ENCODE measurements at regions not wholly inside any gene's neighbourhood (a gene's known extent, or its start where the extent isn't known, plus 50 kb on each side); places are given as distances from the start of the nearest gene placed in this dataset.

- no peak overlapping the region for H3K4me3 ChIP-seq (ENCODE audit: low read depth, low read length)
These were observed 191.7 kb downstream of the LY86 start for GRCh38 chr6:6780231-6780630.

DNA sequence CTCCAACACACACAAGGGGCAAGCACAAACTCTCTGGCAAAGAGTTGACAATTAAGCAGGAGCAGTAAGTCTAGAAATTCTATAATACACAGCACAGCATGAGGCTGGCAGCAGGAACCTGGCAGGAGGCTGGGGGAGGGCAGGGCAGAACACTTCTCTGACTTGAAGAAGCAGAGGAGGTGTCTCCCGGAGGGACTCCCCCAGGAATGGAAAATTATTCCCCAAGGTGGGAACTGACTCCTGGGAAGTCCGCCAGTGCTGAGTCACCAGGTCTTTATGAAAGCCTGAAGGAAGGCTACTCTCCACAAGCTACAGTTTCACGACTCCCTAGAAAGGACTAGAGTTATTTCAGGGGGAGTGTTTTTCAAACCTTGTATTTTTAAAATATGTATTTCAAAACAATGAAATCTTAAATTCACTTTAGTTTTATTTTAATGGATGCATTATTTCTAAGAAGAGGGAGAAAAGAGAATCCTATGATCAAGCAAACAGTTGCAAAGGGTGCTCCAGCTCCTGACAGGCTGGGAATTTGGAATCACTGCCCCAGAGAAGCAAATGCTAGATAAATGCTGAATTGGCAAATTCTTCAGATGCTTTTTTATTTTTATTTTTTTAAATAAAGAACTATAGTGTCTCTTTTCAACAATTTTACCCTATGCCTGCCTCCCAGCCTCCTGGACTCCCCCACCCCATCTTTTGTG, 192.8 kb downstream of the LY86 start:
- TF ChIP-seq, protein P1, sequence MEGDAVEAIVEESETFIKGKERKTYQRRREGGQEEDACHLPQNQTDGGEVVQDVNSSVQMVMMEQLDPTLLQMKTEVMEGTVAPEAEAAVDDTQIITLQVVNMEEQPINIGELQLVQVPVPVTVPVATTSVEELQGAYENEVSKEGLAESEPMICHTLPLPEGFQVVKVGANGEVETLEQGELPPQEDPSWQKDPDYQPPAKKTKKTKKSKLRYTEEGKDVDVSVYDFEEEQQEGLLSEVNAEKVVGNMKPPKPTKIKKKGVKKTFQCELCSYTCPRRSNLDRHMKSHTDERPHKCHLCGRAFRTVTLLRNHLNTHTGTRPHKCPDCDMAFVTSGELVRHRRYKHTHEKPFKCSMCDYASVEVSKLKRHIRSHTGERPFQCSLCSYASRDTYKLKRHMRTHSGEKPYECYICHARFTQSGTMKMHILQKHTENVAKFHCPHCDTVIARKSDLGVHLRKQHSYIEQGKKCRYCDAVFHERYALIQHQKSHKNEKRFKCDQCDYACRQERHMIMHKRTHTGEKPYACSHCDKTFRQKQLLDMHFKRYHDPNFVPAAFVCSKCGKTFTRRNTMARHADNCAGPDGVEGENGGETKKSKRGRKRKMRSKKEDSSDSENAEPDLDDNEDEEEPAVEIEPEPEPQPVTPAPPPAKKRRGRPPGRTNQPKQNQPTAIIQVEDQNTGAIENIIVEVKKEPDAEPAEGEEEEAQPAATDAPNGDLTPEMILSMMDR (IDR thresholded peaks at IDR 0.05; ENCODE audit: control insufficient read depth, extremely low read depth, insufficient read depth): no peak
- no peak for DNase-seq (ENCODE audit: low read depth)
- H3K4me3 ChIP-seq (ENCODE audit: low read depth, low read length): no peak overlapping the region

More at GRCh38 chr6:6780231-6780630, 191.7 kb downstream of the LY86 start:
- no peak for DNase-seq (ENCODE audit: low read depth)
- TF ChIP-seq, protein P1 (IDR thresholded peaks at IDR 0.05; ENCODE audit: control insufficient read depth, extremely low read depth, insufficient read depth): no peak

- no peak overlapping the region for H3K4me3 ChIP-seq (ENCODE audit: low read depth, low read length)
- DNase-seq (ENCODE audit: low read depth): no peak
- TF ChIP-seq, protein P1 (IDR thresholded peaks at IDR 0.05; ENCODE audit: control insufficient read depth, extremely low read depth, insufficient read depth): no peak
These were observed 193.3 kb downstream of the LY86 start for GRCh38 chr6:6781873-6782227.

- DNase-seq (ENCODE audit: low read depth): no peak
- TF ChIP-seq, protein P1 (IDR thresholded peaks at IDR 0.05; ENCODE audit: control insufficient read depth, extremely low read depth, insufficient read depth): no peak
- H3K4me3 ChIP-seq (ENCODE audit: low read depth, low read length): no peak overlapping the region
These were observed 195.2 kb downstream of the LY86 start for GRCh38 chr6:6783721-6784120.

DNA sequence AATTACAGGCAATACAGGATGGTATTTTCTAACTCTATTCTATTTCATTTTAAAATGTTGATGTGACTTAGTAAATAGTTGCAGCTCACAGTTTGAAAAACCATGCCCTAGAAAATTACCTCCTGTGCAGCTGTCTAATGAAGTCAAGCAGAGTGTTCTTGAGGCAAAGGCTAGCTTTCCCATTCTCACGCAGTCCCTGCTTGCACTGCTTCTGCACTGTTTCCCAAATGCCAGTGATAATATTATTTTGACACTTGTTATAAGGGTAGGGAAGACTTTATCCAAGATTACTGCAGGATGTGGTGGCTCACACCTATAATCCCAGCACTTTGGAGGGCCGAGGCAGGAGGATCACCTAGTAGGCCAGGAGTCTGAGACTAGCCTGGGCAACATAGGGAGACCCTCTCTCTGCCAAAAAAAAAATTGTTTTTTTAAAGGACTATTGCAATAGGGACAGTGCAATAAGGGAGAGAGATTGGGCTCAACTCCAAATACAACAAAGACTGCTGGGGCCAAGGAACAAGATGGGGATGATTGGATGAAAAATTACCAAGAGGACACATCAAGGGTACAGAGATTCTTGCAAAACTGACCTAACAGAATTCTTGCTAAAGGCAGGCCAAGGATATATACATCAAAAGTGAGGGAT, 196.1 kb downstream of the LY86 start:
- no peak for DNase-seq (ENCODE audit: low read depth)
- TF ChIP-seq, protein P1 (IDR thresholded peaks at IDR 0.05; ENCODE audit: control insufficient read depth, extremely low read depth, insufficient read depth): no peak
- H3K4me3 ChIP-seq (ENCODE audit: low read depth, low read length): no peak overlapping the region

- H3K4me3 ChIP-seq (ENCODE audit: low read depth, low read length): no peak overlapping the region
These were observed 196.6 kb downstream of the LY86 start for GRCh38 chr6:6785163-6785521.

More at GRCh38 chr6:6785163-6785521, 196.6 kb downstream of the LY86 start:
- no peak for DNase-seq (ENCODE audit: low read depth)
- TF ChIP-seq, protein P1 (IDR thresholded peaks at IDR 0.05; ENCODE audit: control insufficient read depth, extremely low read depth, insufficient read depth): no peak

All from LNCaP clone FGC (cell line).